ENCODE measurements at regions not wholly inside any gene's neighbourhood (a gene's known extent, or its start where the extent isn't known, plus 50 kb on each side); places are given as distances from the start of the nearest gene placed in this dataset.

DNA sequence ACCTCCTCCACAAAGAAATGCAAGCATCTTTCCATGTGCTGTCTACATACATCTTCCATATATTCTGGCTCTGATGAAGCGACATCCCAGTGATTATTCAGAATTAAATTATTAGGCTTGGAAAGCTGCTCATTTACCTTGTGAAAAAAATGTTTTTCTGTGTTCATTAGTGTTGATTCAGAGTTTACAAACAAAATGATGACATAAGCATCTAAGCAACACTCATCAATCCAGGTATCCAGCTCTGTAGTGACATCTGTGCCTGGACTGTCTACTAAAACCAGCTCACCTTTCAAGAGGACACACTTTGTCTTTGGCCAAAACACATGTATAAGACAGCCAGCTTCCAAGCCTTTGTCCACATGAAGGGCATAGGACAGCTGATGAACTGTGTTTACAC lies 51.1 kb upstream of the SPATA31C2 start:
- TF ChIP-seq, protein P1, sequence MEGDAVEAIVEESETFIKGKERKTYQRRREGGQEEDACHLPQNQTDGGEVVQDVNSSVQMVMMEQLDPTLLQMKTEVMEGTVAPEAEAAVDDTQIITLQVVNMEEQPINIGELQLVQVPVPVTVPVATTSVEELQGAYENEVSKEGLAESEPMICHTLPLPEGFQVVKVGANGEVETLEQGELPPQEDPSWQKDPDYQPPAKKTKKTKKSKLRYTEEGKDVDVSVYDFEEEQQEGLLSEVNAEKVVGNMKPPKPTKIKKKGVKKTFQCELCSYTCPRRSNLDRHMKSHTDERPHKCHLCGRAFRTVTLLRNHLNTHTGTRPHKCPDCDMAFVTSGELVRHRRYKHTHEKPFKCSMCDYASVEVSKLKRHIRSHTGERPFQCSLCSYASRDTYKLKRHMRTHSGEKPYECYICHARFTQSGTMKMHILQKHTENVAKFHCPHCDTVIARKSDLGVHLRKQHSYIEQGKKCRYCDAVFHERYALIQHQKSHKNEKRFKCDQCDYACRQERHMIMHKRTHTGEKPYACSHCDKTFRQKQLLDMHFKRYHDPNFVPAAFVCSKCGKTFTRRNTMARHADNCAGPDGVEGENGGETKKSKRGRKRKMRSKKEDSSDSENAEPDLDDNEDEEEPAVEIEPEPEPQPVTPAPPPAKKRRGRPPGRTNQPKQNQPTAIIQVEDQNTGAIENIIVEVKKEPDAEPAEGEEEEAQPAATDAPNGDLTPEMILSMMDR (IDR thresholded peaks at IDR 0.05; ENCODE audit: low read depth, low read length): no peak

More for the DNA sequence above, 51.1 kb upstream of the SPATA31C2 start:
- no peak for DNase-seq (ENCODE audit: low read depth in 2 of 2)
- H3K4me3 ChIP-seq (replicated peaks in 1 of 2; ENCODE audit: low read depth in 2 of 2, low read length in 2 of 2): no peak overlapping the region
